GM12878 (cell line): ENCODE measurements at regions not wholly inside any gene's neighbourhood (a gene's known extent, or its start where the extent isn't known, plus 50 kb on each side); places are given as distances from the start of the nearest gene placed in this dataset.

Experiments used
- FOXM1 ChIP-seq: IDR thresholded peaks from 2 replicates; pipeline ENCODE4 v1.6.1; 2012; ENCODE audit warnings: low read depth, mild to moderate bottlenecking, inconsistent platforms, low read length, moderate library complexity
- HDGF ChIP-seq: fragments of 450-650 bp; IDR thresholded peaks from 2 replicates; pipeline ENCODE4 v1.6.1; 2016; ENCODE audit warnings: antibody characterized with exemption
- KDM1A ChIP-seq: fragments of 200-600 bp; sonication (generic); IDR thresholded peaks from 2 replicates; pipeline ENCODE4 v1.6.1; 2016; ENCODE audit warnings: borderline replicate concordance
- NFYB ChIP-seq: IDR thresholded peaks from 2 replicates; pipeline ENCODE4 v1.6.1; 2011; ENCODE audit warnings: low read depth, mild to moderate bottlenecking, low read length, improper control_type of control experiment, moderate library complexity; ENCODE audit not compliant: insufficient read depth
- RB1 ChIP-seq: fragments of 450-650 bp; formaldehyde crosslinking; IDR thresholded peaks from 2 replicates; pipeline ENCODE4 v1.6.1; 2017; ENCODE audit warnings: mild to moderate bottlenecking, borderline replicate concordance
- RUNX3 ChIP-seq: IDR thresholded peaks from 2 replicates; pipeline ENCODE4 v1.6.1; 2012; ENCODE audit warnings: low read length, inconsistent platforms
- STAT3 ChIP-seq: IDR thresholded peaks from 2 replicates; pipeline ENCODE4 v1.6.1; 2011; ENCODE audit warnings: low read depth, low read length, improper control_type of control experiment
- TF ChIP-seq, protein P1 (sequence below): IDR thresholded peaks from 2 replicates; pipeline ENCODE4 v1.6.1; 2012; ENCODE audit warnings: mild to moderate bottlenecking, low read depth, low read length
- TF ChIP-seq, protein P2 (sequence below): IDR thresholded peaks from 2 replicates; pipeline ENCODE4 v1.6.1; 2011; ENCODE audit warnings: borderline replicate concordance, low read depth, mild to moderate bottlenecking, moderate library complexity, low read length; ENCODE audit not compliant: insufficient read depth, poor library complexity, severe bottlenecking
- TF ChIP-seq, protein P3 (sequence below): fragments of 450-650 bp; IDR thresholded peaks from 2 replicates; pipeline ENCODE4 v1.6.1; 2017; ENCODE audit warnings: low read depth, mild to moderate bottlenecking, moderate library complexity

DNA sequence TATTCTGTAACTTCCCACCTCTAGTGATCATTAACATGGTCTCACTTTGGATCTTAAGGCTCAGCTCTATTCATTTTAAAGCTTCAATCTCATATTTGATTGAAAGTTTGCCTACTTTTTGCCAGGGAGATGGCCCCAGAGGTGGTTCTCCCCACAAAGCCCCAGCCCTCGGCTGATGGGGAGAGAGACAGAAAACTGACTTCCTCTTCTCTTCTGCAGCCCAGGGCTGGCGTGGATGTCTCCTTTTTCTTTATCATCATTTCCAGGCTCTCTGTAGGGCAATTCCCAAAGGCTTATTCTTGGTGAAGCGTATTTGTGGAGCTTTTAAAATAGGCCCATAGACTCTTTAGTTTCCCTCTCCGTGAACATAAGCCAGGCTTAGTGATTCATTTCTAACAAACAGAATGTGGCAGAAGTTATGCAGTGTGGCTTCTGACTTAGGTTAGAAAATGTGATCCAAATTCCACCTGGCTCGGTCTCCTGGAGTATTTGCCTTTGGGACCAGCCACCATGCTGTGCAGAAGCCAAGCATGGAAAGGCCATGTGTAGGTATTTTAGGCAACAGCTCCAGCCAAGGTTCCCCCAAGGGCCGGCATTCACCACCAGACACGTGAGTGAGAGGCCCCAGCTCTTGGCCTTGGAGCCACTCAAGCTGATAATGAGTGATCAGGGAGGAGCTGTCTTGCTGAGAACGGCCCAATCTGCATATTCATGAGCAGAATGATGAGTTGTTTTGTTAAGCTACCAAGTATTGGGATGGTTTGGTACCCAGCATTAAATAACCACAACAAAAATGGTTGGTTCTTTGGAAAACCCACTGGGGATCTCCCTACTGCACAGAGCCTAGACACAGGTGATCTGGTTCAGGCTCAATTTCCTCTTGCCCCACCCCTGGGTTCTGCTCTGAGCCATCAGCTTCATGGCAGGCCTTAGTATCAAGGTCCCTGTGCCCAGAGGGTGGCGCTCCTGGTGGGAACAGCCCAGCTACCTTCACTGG is 353.2 kb upstream of the PROK2 start (continued):
- TF ChIP-seq NFYB (no peak), STAT3 (no peak), FOXM1 (no peak), RB1 (no peak), KDM1A (no peak), RUNX3 (peak; percentile 44; the same call in 1 of the 2 replicates), HDGF (no peak)
- TF ChIP-seq, protein P1, sequence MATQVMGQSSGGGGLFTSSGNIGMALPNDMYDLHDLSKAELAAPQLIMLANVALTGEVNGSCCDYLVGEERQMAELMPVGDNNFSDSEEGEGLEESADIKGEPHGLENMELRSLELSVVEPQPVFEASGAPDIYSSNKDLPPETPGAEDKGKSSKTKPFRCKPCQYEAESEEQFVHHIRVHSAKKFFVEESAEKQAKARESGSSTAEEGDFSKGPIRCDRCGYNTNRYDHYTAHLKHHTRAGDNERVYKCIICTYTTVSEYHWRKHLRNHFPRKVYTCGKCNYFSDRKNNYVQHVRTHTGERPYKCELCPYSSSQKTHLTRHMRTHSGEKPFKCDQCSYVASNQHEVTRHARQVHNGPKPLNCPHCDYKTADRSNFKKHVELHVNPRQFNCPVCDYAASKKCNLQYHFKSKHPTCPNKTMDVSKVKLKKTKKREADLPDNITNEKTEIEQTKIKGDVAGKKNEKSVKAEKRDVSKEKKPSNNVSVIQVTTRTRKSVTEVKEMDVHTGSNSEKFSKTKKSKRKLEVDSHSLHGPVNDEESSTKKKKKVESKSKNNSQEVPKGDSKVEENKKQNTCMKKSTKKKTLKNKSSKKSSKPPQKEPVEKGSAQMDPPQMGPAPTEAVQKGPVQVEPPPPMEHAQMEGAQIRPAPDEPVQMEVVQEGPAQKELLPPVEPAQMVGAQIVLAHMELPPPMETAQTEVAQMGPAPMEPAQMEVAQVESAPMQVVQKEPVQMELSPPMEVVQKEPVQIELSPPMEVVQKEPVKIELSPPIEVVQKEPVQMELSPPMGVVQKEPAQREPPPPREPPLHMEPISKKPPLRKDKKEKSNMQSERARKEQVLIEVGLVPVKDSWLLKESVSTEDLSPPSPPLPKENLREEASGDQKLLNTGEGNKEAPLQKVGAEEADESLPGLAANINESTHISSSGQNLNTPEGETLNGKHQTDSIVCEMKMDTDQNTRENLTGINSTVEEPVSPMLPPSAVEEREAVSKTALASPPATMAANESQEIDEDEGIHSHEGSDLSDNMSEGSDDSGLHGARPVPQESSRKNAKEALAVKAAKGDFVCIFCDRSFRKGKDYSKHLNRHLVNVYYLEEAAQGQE, result no peak
- TF ChIP-seq, protein P2, sequence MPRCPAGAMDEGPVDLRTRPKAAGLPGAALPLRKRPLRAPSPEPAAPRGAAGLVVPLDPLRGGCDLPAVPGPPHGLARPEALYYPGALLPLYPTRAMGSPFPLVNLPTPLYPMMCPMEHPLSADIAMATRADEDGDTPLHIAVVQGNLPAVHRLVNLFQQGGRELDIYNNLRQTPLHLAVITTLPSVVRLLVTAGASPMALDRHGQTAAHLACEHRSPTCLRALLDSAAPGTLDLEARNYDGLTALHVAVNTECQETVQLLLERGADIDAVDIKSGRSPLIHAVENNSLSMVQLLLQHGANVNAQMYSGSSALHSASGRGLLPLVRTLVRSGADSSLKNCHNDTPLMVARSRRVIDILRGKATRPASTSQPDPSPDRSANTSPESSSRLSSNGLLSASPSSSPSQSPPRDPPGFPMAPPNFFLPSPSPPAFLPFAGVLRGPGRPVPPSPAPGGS, result no peak
- TF ChIP-seq, protein P3, sequence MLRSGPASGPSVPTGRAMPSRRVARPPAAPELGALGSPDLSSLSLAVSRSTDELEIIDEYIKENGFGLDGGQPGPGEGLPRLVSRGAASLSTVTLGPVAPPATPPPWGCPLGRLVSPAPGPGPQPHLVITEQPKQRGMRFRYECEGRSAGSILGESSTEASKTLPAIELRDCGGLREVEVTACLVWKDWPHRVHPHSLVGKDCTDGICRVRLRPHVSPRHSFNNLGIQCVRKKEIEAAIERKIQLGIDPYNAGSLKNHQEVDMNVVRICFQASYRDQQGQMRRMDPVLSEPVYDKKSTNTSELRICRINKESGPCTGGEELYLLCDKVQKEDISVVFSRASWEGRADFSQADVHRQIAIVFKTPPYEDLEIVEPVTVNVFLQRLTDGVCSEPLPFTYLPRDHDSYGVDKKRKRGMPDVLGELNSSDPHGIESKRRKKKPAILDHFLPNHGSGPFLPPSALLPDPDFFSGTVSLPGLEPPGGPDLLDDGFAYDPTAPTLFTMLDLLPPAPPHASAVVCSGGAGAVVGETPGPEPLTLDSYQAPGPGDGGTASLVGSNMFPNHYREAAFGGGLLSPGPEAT, result no peak
